Liver (tissue), 8 donors: ENCODE measurements at regions not wholly inside any gene's neighbourhood (a gene's known extent, or its start where the extent isn't known, plus 50 kb on each side); places are given as distances from the start of the nearest gene placed in this dataset.

Source experiments
- DNase-seq: peaks from one replicate; pipeline ENCODE4 v3.0.0-alpha.2; 2017; ENCODE audit warnings: low spot score
- H3K27ac ChIP-seq, 2 donors: one replicate each; pipeline ENCODE4 v1.7.0; 2013; ENCODE audit warnings: inconsistent platforms in 2 of 2, low read length in 2 of 2, control low read depth in 1 of 2, low read depth in 1 of 2, mild to moderate bottlenecking in 1 of 2
- H3K27me3 ChIP-seq, 4 donors: one replicate each; pipeline versions ENCODE4 v1.6.1 to v1.7.0; 2013; ENCODE audit warnings: low read length in 3 of 4, inconsistent platforms in 1 of 4, mild to moderate bottlenecking in 1 of 4, moderate library complexity in 1 of 4; ENCODE audit not compliant: control insufficient read depth in 4 of 4, insufficient read depth in 4 of 4
- H3K36me3 ChIP-seq, 4 donors: one replicate each; pipeline versions ENCODE4 v1.6.1 to v1.7.0; 2013; ENCODE audit warnings: low read length in 3 of 4, mild to moderate bottlenecking in 3 of 4, low read depth in 1 of 4, moderate library complexity in 1 of 4; ENCODE audit not compliant: control insufficient read depth in 4 of 4, insufficient read depth in 3 of 4
- H3K4me1 ChIP-seq, 4 donors: one replicate each; pipeline versions ENCODE4 v1.6.1 to v1.7.0; 2013; ENCODE audit warnings: low read length in 3 of 4, mild to moderate bottlenecking in 3 of 4, moderate library complexity in 1 of 4; ENCODE audit not compliant: control insufficient read depth in 4 of 4, insufficient read depth in 4 of 4
- H3K4me3 ChIP-seq, 3 donors: one replicate each; pipeline versions ENCODE4 v1.6.1 to v1.7.0; 2013; ENCODE audit warnings: low read length in 3 of 3, control low read depth in 1 of 3, low read depth in 1 of 3, mild to moderate bottlenecking in 1 of 3
- H3K9ac ChIP-seq, 2 donors: one replicate each; pipeline ENCODE4 v1.7.0; 2013; ENCODE audit warnings: low read length in 2 of 2, mild to moderate bottlenecking in 2 of 2, moderate library complexity in 2 of 2, control low read depth in 1 of 2, low read depth in 1 of 2
- H3K9me3 ChIP-seq, 4 donors: one replicate each; pipeline versions ENCODE4 v1.6.1 to v1.7.0; 2013; ENCODE audit warnings: low read length in 3 of 4; ENCODE audit not compliant: control insufficient read depth in 4 of 4
- CTCF ChIP-seq: fragments of 150-350 bp; IDR thresholded peaks from 2 replicates; pipeline ENCODE4 v1.5.1; 2017; ENCODE audit warnings: improper control_type of control experiment, low read depth, low read length; ENCODE audit not compliant: missing input control
- FOXA1 ChIP-seq: IDR thresholded peaks from 2 replicates; pipeline ENCODE4 v1.6.1; 2016; ENCODE audit warnings: antibody characterized with exemption
- FOXA2 ChIP-seq: IDR thresholded peaks from 2 replicates; pipeline ENCODE4 v1.6.1; 2016; ENCODE audit warnings: antibody characterized with exemption
- GABPA ChIP-seq, 2 donors: IDR thresholded peaks in 1 of 2; conservative IDR thresholded peaks in 1 of 2; 2 replicates each; pipeline ENCODE4 v1.6.1; 2016; ENCODE audit warnings: antibody characterized with exemption in 2 of 2, mild to moderate bottlenecking in 1 of 2, moderate library complexity in 1 of 2
- HNF4A ChIP-seq, 2 donors: conservative IDR thresholded peaks; 2 replicates each; pipeline ENCODE4 v1.6.1; 2016; ENCODE audit warnings: antibody characterized with exemption in 2 of 2, mild to moderate bottlenecking in 2 of 2
- HNF4G ChIP-seq: IDR thresholded peaks from 2 replicates; pipeline ENCODE4 v1.6.1; 2016; ENCODE audit warnings: antibody characterized with exemption
- MAX ChIP-seq: IDR thresholded peaks from 2 replicates; pipeline ENCODE4 v1.6.1; 2016; ENCODE audit warnings: antibody characterized with exemption
- NR2F2 ChIP-seq: IDR thresholded peaks from 2 replicates; pipeline ENCODE4 v1.6.1; 2016; ENCODE audit warnings: antibody characterized with exemption
- RAD21 ChIP-seq, 2 donors: IDR thresholded peaks; 2 replicates each; pipeline ENCODE4 v1.6.1; 2016; ENCODE audit warnings: antibody characterized with exemption in 2 of 2, mild to moderate bottlenecking in 2 of 2
- REST ChIP-seq: IDR thresholded peaks from 2 replicates; pipeline ENCODE4 v1.6.1; 2016; ENCODE audit warnings: antibody characterized with exemption, mild to moderate bottlenecking
- RXRA ChIP-seq, 2 donors: IDR thresholded peaks; 2 replicates each; pipeline ENCODE4 v1.6.1; 2017 to 2018; ENCODE audit warnings: antibody characterized with exemption in 2 of 2, mild to moderate bottlenecking in 1 of 2
- SP1 ChIP-seq: IDR thresholded peaks from 2 replicates; pipeline ENCODE4 v1.6.1; 2018; ENCODE audit warnings: antibody characterized with exemption, mild to moderate bottlenecking
- TAF1 ChIP-seq: conservative IDR thresholded peaks from 2 replicates; pipeline ENCODE4 v1.6.1; 2016; ENCODE audit warnings: antibody characterized with exemption, mild to moderate bottlenecking
- YY1 ChIP-seq: IDR thresholded peaks from 2 replicates; pipeline ENCODE4 v1.6.1; 2016; ENCODE audit warnings: antibody characterized with exemption, mild to moderate bottlenecking
- ZBTB33 ChIP-seq: IDR thresholded peaks from 2 replicates; pipeline ENCODE4 v1.6.1; 2016; ENCODE audit warnings: antibody characterized with exemption
- WGBS: extraction: QIAGEN DNeasy Blood & Tissue Kit; methylation state at CpG from one replicate; pipeline ENCODE4 v1.1.7; 2013; 5-methylcytosine and 5-hydroxymethylcytosine counted together
- donor health status: healthy.
- donor health status: healthy.
- donor health status: healthy.
- donor health status: healthy.
- donor health status: healthy.

- Histone ChIP-seq H3K4me1 (peaks cover 0 to 2% (median 0%) of the 10 kb centered on the region in 4 donors), H3K9me3 (no peaks in the 10 kb centered on the region), H3K4me3 (no peak overlapping the region), H3K36me3 (no peaks in the 10 kb centered on the region), H3K9ac (no peak overlapping the region), H3K27me3 (no peaks in the 10 kb centered on the region), H3K27ac (peak overlapping the region in 1 of 2 donors; percentile 20)
- TF ChIP-seq HNF4A (conservative IDR thresholded peaks at IDR 0.05) = no peak
- no peak for TF ChIP-seq HNF4G
- TF ChIP-seq GABPA (IDR thresholded peaks at IDR 0.05 in 1 of 2, conservative IDR thresholded peaks at IDR 0.05 in 1 of 2) = no peak
- 77% methylated on average over 22 of the region's 22 CpGs for WGBS
- DNase-seq = no peak
These were observed 66.4 kb downstream of the KCNF1 start for GRCh38 chr2:10978090-10978670.

GRCh38 chr2:10980071-10980470 lies 68.3 kb downstream of the KCNF1 start:
- TF ChIP-seq FOXA1 = no peak
- TF ChIP-seq FOXA2 = no peak
- TF ChIP-seq SP1 = no peak
- TF ChIP-seq CTCF = no peak
- no peak for TF ChIP-seq NR2F2
- TF ChIP-seq RXRA (IDR thresholded peaks at IDR 0.05) = no peak
- TF ChIP-seq YY1 = no peak
- TF ChIP-seq ZBTB33 = no peak
- TF ChIP-seq HNF4G = no peak
- TF ChIP-seq GABPA (IDR thresholded peaks at IDR 0.05 in 1 of 2, conservative IDR thresholded peaks at IDR 0.05 in 1 of 2) = no peak
- TF ChIP-seq REST = no peak
- no peak for TF ChIP-seq RAD21 (IDR thresholded peaks at IDR 0.05)
- TF ChIP-seq TAF1 = no peak
- no peak for TF ChIP-seq HNF4A (conservative IDR thresholded peaks at IDR 0.05)
- TF ChIP-seq MAX = no peak
- no peaks in the 10 kb centered on the region for H3K9me3 ChIP-seq
- no peak for DNase-seq
- H3K4me3 ChIP-seq = no peak overlapping the region
- no peaks in the 10 kb centered on the region for H3K36me3 ChIP-seq
- WGBS = 87% methylated on average over 3 of the region's 3 CpGs
- H3K4me1 ChIP-seq = peaks cover 0 to 2% (median 0%) of the 10 kb centered on the region in 4 donors
- H3K9ac ChIP-seq = no peak overlapping the region
- H3K27ac ChIP-seq = no peak overlapping the region
- no peaks in the 10 kb centered on the region for H3K27me3 ChIP-seq
